Kidney (tissue), 13 donors: ENCODE measurements at regions not wholly inside any gene's neighbourhood (a gene's known extent, or its start where the extent isn't known, plus 50 kb on each side); places are given as distances from the start of the nearest gene placed in this dataset.
A peak's percentile ranks its signal among the peaks of the same experiment; 100 is the strongest.

Source experiments
- DNase-seq, 5 donors: peaks; one replicate each; pipeline ENCODE4 v3.0.0-alpha.2; 2013 to 2020
- FAIRE-seq: peaks from 2 replicates; lab custom pipeline; 2012; peaks lifted over from hg19 to GRCh38; lab: Jason Lieb, UNC
- H3K27ac ChIP-seq, 2 donors: one replicate each; pipeline ENCODE4 v1.7.0; 2013; ENCODE audit warnings: low read depth in 2 of 2, low read length in 2 of 2, inconsistent platforms in 1 of 2
- H3K27me3 ChIP-seq: one replicate; pipeline ENCODE4 v1.7.1; 2013; ENCODE audit warnings: low read length, inconsistent platforms; ENCODE audit not compliant: control insufficient read depth, insufficient read depth
- H3K36me3 ChIP-seq, 3 donors: one replicate each; pipeline versions ENCODE4 v1.7.0 to v1.7.1; 2013; ENCODE audit warnings: low read length in 3 of 3, control low read depth in 1 of 3, inconsistent platforms in 1 of 3; ENCODE audit not compliant: insufficient read depth in 3 of 3, control insufficient read depth in 2 of 3
- H3K4me1 ChIP-seq, 3 donors: one replicate each; pipeline versions ENCODE4 v1.7.0 to v1.7.1; 2013; ENCODE audit warnings: low read length in 3 of 3, inconsistent platforms in 1 of 3, low read depth in 1 of 3; ENCODE audit not compliant: control insufficient read depth in 2 of 3, insufficient read depth in 2 of 3
- H3K4me3 ChIP-seq, 3 donors: one replicate each; pipeline versions ENCODE4 v1.7.0 to v1.8.1; 2013; ENCODE audit warnings: low read length in 3 of 3, control low read depth in 1 of 3, inconsistent platforms in 1 of 3
- H3K9ac ChIP-seq, 3 donors: one replicate each; pipeline versions ENCODE4 v1.7.0 to v1.7.1; 2013; ENCODE audit warnings: low read length in 3 of 3, control low read depth in 1 of 3, inconsistent platforms in 1 of 3
- H3K9me3 ChIP-seq, 3 donors: one replicate each; pipeline versions ENCODE4 v1.7.0 to v1.7.1; 2013; ENCODE audit warnings: low read length in 3 of 3, control low read depth in 1 of 3, inconsistent platforms in 1 of 3; ENCODE audit not compliant: control insufficient read depth in 2 of 3, insufficient read depth in 1 of 3
- CTCF ChIP-seq: IDR thresholded peaks from 3 replicates; pipeline ENCODE4 v1.5.1; 2012; ENCODE audit warnings: mild to moderate bottlenecking, moderate library complexity, borderline replicate concordance; ENCODE audit not compliant: insufficient read depth; ENCODE audit errors: extremely low read depth
- intact Hi-C: fragments of 100-400 bp; cut with DNase I; formaldehyde crosslinking; loops from one replicate; pipeline ENCODE4 v1.11.1; 2022
- donor health status: control.
- donor health status: control.
- donor health status: control.
- donor health status: control.
- donor health status: control.
- donor health status: DM: yes; HTN: yes; CAD: no.
- donor health status: Normal renal cell carcinoma (clear cell type).

DNA sequence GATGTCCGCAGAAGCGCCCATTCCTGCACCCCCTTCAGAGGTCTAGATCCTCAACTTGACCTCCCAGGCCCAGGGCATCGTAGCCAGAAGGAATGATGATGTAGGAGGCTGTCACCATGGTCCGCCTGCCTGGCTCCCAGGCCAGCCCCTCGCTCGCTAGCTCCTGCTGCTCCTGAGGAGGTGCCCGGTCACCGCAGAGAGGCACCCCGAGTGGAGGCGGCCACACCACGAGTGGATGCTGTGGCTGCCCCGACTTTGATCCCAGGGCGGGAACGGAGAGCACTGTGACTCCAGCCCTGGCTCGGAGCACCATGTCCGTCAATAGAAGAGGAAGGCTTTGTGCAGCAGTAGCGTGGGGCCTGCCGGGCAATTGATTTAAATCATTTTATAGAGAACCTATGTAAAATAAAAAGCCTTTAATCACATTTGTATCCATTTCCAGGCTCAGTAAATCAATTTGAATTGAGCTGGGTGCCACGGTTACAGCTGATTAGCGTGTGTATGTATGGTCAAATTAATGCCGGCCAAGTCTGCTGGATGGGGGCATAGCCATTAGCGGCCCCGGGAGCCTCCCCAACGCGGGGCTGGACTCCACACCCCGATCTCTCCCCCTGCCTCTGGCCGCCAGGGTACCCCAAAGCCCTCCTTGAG, 122.6 kb upstream of the GSE1 start:
- Histone ChIP-seq H3K27ac (no peak overlapping the region), H3K9me3 (no peaks in the 10 kb centered on the region), H3K4me3 (no peak overlapping the region), H3K27me3 (peaks cover 2% of the 10 kb centered on the region), H3K36me3 (no peaks in the 10 kb centered on the region), H3K4me1 (peaks cover 0 to 28% (median 21%) of the 10 kb centered on the region in 3 donors), H3K9ac (no peak overlapping the region)
- no peak for TF ChIP-seq CTCF
- FAIRE-seq (no peak), DNase-seq (no peak)
- intact Hi-C loops, result no loop called here

- H3K9ac ChIP-seq, result peak overlapping the region in 1 of 3 donors; percentile 58
- peaks cover 0 to 25% (median 21%) of the 10 kb centered on the region in 3 donors for H3K4me1 ChIP-seq
- H3K27me3 ChIP-seq, result no peaks in the 10 kb centered on the region
- H3K9me3 ChIP-seq, result no peaks in the 10 kb centered on the region
- DNase-seq (no peak), FAIRE-seq (no peak)
- no peak overlapping the region for H3K4me3 ChIP-seq
- intact Hi-C loops, result no loop called here
- no peak for TF ChIP-seq CTCF
- peak overlapping the region; percentile 85 to 89 for H3K27ac ChIP-seq
- no peaks in the 10 kb centered on the region for H3K36me3 ChIP-seq
Observed at GRCh38 chr16:85491058-85491771, 121.9 kb upstream of the GSE1 start.

- Histone ChIP-seq H3K9me3 (no peaks in the 10 kb centered on the region), H3K36me3 (no peaks in the 10 kb centered on the region), H3K4me3 (no peak overlapping the region), H3K27me3 (no peaks in the 10 kb centered on the region), H3K27ac (peak overlapping the region; percentile 85 to 89), H3K9ac (peak overlapping the region in 2 of 3 donors; percentile 12 to 58), H3K4me1 (peaks cover 0 to 23% (median 21%) of the 10 kb centered on the region in 3 donors)
- TF ChIP-seq CTCF, result no peak
- intact Hi-C loops, result no loop called here
- peak; percentile 64 to 93 (median 77) for DNase-seq
- no peak for FAIRE-seq
Observed at GRCh38 chr16:85491798-85492294, 121.3 kb upstream of the GSE1 start.
